HG02852 (cell line): ENCODE measurements at regions not wholly inside any gene's neighbourhood (a gene's known extent, or its start where the extent isn't known, plus 50 kb on each side); places are given as distances from the start of the nearest gene placed in this dataset.
"Not testable (repeated sequence)": the region's sequence is repeated elsewhere in the genome, so short reads cannot be mapped to it uniquely, and the experiment has no call there.

ENCODE experiments used
- ATAC-seq: cut with Tn5 transposase; IDR thresholded peaks from one replicate; pipeline ENCODE4 v1.9.1; 2021; ENCODE audit warnings: mild to moderate bottlenecking, moderate library complexity; ENCODE audit not compliant: unreplicated experiment

- not testable (repeated sequence) for ATAC-seq
These were observed 130.8 kb downstream of the CCDC71L start for GRCh38 chr7:106530183-106530582.

DNA sequence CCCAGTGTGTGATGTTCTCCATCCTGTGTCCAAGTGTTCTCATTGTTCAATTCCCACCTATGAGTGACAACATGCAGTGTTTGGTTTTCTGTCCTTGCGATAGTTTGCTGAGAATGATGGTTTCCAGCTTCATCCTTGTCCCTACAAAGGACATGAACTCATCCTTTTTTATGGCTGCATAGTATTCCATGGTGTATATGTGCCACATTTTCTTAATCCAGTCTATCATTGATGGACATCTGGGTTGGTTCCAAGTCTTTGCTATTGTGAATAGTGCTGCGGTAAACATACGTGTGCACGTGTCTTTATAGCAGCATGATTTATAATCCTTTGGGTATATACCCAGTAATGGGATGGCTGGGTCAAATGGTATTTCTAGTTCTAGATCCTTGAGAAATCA, 134.3 kb downstream of the CCDC71L start:
- not testable (repeated sequence) for ATAC-seq

GRCh38 chr7:106524690-106525059, 136.3 kb downstream of the CCDC71L start:
- no peak for ATAC-seq

DNA sequence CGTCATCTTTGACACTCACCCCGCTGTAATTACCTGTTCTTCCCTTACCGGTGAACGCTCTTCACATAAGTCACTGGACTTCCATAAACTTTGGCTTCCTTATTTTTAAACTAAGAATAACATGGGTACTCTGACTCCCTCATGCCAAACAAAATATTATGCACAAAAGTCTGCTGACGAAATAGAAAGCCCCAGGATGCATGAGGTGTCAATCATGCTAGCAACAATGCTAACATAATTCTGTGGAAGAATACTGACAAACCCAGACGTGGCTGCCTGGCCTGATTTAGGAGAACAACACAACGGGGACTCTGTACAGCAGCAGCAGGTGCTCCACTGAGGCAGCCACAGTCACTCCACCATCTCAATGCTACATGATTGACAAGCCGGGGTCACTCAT, 137.5 kb downstream of the CCDC71L start:
- no peak for ATAC-seq

DNA sequence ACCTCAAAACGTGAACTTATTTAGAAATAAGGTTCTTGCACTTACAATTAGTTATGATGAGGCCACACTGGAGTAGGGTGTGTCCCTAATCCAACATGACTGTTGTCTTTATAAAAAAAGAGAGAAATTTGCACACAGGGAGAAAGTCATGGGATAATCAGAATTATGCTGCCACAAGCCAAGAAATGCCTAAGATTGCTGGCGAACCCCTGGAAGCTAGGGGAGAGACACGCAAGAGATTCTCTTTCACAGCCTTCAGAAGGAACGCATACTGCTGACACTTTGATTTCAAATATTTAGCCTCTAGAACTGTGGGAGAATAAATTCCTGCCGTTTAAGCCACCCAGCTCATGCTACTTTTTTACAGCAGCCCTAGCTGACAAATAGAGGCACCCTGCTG, 138.3 kb downstream of the CCDC71L start:
- ATAC-seq, result no peak

GRCh38 chr7:106521541-106521940, 139.4 kb downstream of the CCDC71L start:
- ATAC-seq, result no peak

DNA sequence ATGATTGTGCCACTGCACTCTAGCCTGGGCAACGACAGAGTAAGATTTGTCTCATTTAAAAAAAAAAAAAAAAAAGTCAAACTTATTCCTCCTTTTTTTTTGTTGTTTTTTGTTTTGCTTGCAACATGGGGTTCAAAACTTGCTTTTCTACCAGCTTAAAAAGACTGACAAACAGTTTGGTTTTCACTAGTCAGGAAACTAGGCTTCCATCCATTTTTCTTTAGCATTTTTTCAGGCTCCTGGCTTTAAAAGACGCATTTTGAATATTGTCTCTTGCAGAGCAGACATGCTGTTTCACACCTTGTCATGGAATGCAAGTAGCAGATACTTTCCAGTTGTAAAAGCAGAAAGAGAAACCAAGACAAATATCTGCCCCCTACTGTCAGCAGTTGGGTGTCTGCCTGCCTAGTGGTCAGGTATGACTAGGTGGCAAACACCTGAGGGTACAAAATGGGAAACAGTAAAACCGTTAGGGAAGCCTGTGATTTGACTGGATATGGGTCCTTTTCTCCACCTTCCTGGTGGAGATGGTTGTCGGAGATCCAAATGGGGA, 139.9 kb downstream of the CCDC71L start:
- no peak for ATAC-seq

DNA sequence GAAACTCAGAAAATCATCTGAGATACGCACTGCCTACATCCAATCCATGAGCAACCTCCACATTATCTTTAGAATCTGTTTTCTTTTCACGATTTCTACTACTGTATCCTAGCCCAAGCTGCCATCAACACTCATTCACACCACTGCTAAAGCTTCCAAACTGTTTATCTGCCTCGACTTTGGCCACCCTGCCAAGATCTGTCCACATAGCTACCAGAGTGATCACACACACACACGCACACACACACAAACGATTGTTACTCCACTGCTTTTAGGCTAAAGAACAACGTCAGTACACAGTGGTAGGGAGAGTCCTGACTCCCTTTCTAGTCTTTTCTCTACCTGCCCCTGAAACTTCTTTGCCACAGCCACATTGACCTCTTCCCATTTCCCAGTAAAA, 142.0 kb downstream of the CCDC71L start:
- no peak for ATAC-seq

- ATAC-seq, result no peak
These were observed 142.7 kb downstream of the CCDC71L start for GRCh38 chr7:106518239-106518638.

GRCh38 chr7:106517508-106517907, 143.4 kb downstream of the CCDC71L start:
- no peak for ATAC-seq

DNA sequence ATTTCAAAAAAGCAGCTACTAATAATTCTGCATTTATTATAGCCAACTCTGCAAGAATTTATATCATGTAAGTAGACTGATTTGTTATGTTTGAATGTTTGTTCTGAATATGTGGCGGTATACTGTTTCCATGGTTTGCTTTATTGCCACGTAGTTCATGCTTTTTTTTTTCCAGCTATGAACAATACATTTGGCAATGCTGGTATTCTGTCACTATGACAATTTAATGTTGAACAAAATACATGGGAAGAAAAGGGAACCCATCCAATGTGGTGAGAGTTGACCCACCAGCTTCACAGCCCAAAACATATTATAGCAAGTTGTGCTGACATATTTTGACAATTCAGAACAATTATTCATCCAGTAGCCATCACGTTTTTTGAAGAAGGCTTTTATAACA, 145.6 kb downstream of the CCDC71L start:
- no peak for ATAC-seq

DNA sequence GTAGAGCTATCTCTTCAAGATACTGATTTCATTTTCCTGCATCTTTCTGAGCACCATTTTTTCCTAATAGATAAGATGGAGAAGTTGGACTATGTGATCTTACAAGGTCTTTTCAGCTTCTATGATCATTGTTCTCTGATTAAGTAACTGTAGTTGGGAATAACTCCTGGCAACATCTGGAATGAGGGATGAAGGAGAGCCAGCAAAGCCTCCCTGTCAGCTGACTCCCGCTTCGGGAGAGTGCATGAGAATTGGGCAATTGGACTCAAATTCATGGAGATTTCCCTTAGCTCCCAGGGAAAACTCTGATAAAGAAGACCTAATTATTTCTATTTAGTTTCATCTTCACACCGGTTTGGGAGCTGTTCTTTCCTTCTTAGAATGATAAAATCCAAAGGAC, 146.1 kb downstream of the CCDC71L start:
- no peak for ATAC-seq

DNA sequence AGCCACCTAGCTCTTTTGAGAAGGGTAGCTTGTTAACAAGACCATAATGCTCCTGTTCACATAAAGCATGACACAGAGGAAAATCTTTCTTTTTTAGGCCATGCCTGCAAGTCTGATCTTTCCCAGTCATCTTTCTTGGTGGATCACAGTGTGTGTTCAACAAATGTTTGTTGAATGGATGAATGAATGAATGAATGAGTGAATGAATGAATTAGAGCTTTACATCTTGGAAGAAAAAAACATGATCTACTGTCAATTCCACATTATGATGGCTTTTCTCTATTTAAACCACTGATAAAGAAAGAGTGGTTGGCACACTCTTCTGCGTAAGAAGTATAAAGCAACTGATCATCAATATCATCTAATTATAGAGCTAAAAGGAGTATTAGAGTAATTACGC, 148.7 kb downstream of the CCDC71L start:
- no peak for ATAC-seq

- no peak for ATAC-seq
These were observed 156.3 kb downstream of the CCDC71L start for GRCh38 chr7:106504645-106505044.

DNA sequence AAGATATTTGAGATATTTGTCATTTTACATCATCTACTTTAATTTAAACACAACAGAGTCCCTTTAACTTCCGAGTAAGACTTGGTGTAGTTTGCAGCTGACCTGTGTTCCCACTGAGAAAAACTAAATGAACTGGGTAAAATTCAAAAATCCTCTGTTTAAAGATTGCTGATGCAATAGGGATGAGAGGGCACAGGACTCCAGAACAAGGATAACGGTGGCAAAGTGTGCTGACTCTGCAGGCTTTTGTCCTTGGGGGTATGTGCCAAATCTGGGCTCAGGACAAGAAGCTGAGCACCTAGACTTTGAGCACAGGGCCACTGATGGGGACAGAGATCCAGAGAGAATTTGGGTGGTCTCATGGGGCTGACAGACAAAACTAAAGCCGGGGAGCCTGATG, 156.8 kb downstream of the CCDC71L start:
- ATAC-seq, result no peak

DNA sequence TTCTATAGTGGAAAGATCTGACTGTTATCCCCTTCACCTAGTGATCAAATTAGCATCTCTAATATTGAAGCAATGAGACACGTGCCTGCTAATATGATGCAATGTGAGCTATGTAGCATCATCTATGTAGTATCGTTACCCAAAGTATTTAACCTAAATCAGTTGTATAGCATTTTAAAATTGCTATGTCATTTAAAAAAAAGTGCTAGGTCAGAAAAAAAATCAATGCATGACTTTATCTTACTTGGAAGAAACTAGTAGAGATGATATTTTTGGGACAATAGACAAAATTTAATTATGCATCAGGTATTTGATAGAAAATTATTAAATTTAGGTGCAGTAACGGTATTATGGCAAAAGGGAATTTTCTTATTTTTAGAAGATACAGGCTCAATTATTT, 157.3 kb downstream of the CCDC71L start:
- ATAC-seq, result no peak

DNA sequence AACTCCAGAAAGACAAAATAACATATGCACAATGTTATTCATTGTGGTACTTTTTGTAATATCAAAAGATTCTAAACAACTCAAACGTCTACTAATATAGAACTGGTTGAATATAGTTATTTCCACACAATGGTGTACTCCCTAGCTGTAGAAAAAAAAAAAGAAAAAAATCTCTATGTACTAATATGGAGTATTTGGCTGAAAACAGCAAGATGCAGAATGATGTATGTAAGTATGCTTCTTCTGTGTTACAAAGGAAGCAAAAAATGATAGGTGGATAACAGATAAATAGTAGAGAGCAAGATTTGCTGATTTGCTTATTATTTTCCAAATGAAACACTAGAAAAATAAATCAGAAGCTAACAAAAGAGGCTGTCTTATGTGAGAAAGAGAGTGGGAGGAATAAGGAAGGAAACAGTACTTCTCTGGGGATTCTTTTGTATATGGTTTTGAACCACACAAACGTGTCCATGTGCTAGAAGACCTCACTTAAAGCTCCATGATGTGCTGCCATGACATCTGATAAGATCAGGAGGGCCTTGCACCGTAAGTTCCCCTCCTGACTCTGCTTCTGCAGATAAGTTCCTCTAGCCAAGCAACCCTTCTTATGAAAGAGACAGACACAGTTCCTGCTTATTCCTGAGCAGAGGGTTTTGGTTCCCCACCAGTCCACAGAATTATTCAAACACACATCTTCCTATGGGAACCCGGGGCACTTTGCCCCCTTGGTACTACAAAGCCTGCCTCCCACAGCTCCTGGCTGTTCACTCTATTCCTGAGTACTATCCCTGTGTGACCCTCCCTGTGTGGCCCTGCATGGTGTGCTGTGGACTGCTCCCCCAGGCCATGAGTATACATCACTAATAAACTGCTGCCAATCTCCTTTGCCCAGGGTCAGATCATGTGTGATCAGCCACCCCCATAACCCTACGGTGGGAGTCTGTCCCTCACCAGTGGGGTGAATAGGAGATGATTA, 159.1 kb downstream of the CCDC71L start:
- no peak for ATAC-seq

- no peak for ATAC-seq
These were observed 161.1 kb downstream of the CCDC71L start for GRCh38 chr7:106499897-106500296.

GRCh38 chr7:106498005-106498404, 163.0 kb downstream of the CCDC71L start:
- ATAC-seq, result not testable (repeated sequence)

DNA sequence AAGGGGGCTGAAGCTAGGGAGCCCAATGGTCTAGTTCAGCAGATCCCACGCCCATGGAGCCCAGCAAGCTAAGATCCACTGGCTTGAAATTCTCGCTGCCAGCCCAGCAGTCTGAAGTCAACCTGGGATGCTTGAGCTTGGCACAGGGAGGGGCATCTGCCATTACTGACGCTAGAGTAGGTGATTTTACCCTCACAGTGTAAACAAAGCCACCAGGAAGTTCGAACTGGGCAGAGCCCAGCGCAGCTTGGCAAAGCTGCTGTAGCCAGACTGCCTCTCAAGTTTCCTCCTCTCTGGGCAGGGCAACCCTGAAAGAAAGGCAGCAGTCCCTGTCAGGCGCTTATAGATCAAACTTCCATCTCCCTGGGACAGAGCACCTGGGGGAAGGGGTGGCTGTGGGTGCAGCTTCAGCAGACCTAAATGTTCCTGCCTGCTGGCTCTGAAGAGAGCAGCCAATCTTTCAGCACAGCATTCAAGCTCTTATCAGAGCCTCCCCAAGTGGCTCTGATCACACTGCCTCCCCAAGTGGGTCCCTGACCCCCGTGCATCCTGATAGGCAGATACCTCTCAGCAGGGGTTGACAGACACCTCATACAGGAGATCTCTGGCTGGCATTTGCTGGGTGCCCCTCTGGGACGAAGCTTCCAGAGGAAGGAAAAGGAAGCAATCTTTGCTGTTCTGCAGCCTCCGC, 167.8 kb downstream of the CCDC71L start:
- ATAC-seq, result no peak

- no peak for ATAC-seq
These were observed 172.5 kb downstream of the CCDC71L start for GRCh38 chr7:106488465-106488864.

- ATAC-seq, result no peak
These were observed 173.1 kb downstream of the CCDC71L start for GRCh38 chr7:106487892-106488291.
